Panc1 (cell line): ENCODE measurements at regions not wholly inside any gene's neighbourhood (a gene's known extent, or its start where the extent isn't known, plus 50 kb on each side); places are given as distances from the start of the nearest gene placed in this dataset.

Source experiments
- ATAC-seq: fragments of 200-7000 bp; cut with Tn5 transposase; 2 replicates; pipeline ENCODE4 v1.9.1; 2020; ENCODE audit warnings: mild to moderate bottlenecking, moderate library complexity
- BruUV-seq: library from RNA; stranded (reverse); fragments of 400-500 nt; replicated peaks from 2 replicates; lab custom pipeline; 2021; lab: Mats Ljungman, UMichigan
- CTCF ChIA-PET: fragments of 300-600 bp; sonication (Branson Sonifier 250); formaldehyde crosslinking; loops from one replicate; lab custom pipeline; 2022; ENCODE audit warnings: antibody characterized with exemption; lab: Charles Lee
- POLR2A ChIA-PET: fragments of 300-600 bp; sonication (Branson Sonifier 250); formaldehyde crosslinking; loops from one replicate; lab custom pipeline; 2022; ENCODE audit warnings: antibody characterized with exemption; lab: Charles Lee
- DNase-seq: peaks from one replicate; pipeline ENCODE4 v3.0.0-alpha.2; 2010; ENCODE audit warnings: low read depth, low spot score
- H3K27ac ChIP-seq: 2 replicates; pipeline ENCODE4 v1.5.1; 2011; ENCODE audit warnings: mild to moderate bottlenecking, low read length, inconsistent platforms
- H3K27me3 ChIP-seq: fragments of 200-500 bp; sonication (Bioruptor generic); 2 replicates; pipeline ENCODE4 v1.6.0; 2014; ENCODE audit warnings: low read length, inconsistent platforms; ENCODE audit not compliant: control insufficient read depth, insufficient read depth
- H3K36me3 ChIP-seq: fragments of 200-500 bp; sonication (Bioruptor generic); 2 replicates; pipeline ENCODE4 v1.5.1; 2014; ENCODE audit warnings: inconsistent platforms, mild to moderate bottlenecking, low read length, moderate library complexity; ENCODE audit not compliant: control insufficient read depth, insufficient read depth
- H3K4me1 ChIP-seq: 2 replicates; pipeline ENCODE4 v1.5.1; 2011; ENCODE audit warnings: inconsistent platforms, mild to moderate bottlenecking, low read length, moderate library complexity; ENCODE audit not compliant: control insufficient read depth, insufficient read depth
- H3K4me3 ChIP-seq, 2 experiments: 2 replicates each; pipeline ENCODE4 v1.5.1; 2011 to 2012; ENCODE audit warnings: low read depth in 2 of 2, low read length in 2 of 2, mild to moderate bottlenecking in 2 of 2, inconsistent platforms in 1 of 2, moderate library complexity in 1 of 2
- H3K9me3 ChIP-seq: fragments of 200-500 bp; sonication (Bioruptor generic); 2 replicates; pipeline ENCODE4 v1.5.1; 2014; ENCODE audit warnings: low read depth, mild to moderate bottlenecking, inconsistent platforms, low read length, moderate library complexity; ENCODE audit not compliant: control insufficient read depth, insufficient read depth
- POLR2AphosphoS5 ChIP-seq: IDR thresholded peaks from 2 replicates; pipeline ENCODE4 v1.6.1; 2012; ENCODE audit warnings: mild to moderate bottlenecking, low read depth, low read length, moderate library complexity
- SIN3A ChIP-seq: IDR thresholded peaks from 2 replicates; pipeline ENCODE4 v1.6.1; 2012; ENCODE audit warnings: low read depth, mild to moderate bottlenecking, low read length, moderate library complexity, borderline replicate concordance; ENCODE audit not compliant: insufficient read depth
- TCF7L2 ChIP-seq: IDR thresholded peaks from 2 replicates; pipeline ENCODE4 v1.6.1; 2011; ENCODE audit warnings: mild to moderate bottlenecking, low read depth, low read length, inconsistent platforms
- in situ Hi-C: cut with HindIII; loops from 2 replicates; pipeline ENCODE4 v1.10.0; 2016; ENCODE audit warnings: low sequenced_read_pairs, low pct_unique_long_range_greater_than_20kb
- intact Hi-C: fragments of 100-400 bp; cut with micrococcal nuclease; formaldehyde crosslinking; loops from one replicate; pipeline ENCODE4 v1.10.0; 2022; ENCODE audit not compliant: unreplicated experiment
- TF ChIP-seq, protein P1 (sequence below), 2 experiments: IDR thresholded peaks; 2 replicates each; pipeline ENCODE4 v1.6.1; 2011 to 2012; ENCODE audit warnings: low read depth in 2 of 2, control low read depth in 1 of 2, low read length in 1 of 2, mild to moderate bottlenecking in 1 of 2, moderate library complexity in 1 of 2; ENCODE audit not compliant: insufficient read depth in 1 of 2
- TF ChIP-seq, protein P2 (sequence below): fragments of 450-650 bp; IDR thresholded peaks from 2 replicates; pipeline ENCODE4 v1.5.1; 2017; ENCODE audit warnings: mild to moderate bottlenecking

DNA sequence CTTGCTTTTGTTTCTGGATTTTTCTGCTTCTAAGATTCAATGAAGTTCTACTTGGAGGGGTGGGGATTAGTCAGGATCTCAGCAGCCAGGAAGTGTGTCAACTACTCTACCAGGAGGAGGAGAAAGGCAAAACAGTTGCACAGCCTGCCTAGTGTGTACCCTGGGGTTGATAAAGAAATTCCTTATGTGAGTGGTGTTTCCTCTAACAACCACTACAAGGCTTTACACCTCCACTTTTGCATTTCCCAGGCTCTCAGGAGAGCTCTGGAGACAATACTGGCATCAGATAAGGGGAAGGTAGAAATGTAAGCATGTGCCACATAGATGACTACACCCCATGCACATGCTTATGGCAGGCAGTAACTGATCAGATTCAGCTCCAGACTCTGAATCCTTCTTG, 174.6 kb downstream of the TOX3 start:
- TF ChIP-seq, protein P1, sequence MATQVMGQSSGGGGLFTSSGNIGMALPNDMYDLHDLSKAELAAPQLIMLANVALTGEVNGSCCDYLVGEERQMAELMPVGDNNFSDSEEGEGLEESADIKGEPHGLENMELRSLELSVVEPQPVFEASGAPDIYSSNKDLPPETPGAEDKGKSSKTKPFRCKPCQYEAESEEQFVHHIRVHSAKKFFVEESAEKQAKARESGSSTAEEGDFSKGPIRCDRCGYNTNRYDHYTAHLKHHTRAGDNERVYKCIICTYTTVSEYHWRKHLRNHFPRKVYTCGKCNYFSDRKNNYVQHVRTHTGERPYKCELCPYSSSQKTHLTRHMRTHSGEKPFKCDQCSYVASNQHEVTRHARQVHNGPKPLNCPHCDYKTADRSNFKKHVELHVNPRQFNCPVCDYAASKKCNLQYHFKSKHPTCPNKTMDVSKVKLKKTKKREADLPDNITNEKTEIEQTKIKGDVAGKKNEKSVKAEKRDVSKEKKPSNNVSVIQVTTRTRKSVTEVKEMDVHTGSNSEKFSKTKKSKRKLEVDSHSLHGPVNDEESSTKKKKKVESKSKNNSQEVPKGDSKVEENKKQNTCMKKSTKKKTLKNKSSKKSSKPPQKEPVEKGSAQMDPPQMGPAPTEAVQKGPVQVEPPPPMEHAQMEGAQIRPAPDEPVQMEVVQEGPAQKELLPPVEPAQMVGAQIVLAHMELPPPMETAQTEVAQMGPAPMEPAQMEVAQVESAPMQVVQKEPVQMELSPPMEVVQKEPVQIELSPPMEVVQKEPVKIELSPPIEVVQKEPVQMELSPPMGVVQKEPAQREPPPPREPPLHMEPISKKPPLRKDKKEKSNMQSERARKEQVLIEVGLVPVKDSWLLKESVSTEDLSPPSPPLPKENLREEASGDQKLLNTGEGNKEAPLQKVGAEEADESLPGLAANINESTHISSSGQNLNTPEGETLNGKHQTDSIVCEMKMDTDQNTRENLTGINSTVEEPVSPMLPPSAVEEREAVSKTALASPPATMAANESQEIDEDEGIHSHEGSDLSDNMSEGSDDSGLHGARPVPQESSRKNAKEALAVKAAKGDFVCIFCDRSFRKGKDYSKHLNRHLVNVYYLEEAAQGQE (IDR thresholded peaks at IDR 0.05; ENCODE audit: insufficient read depth in 1 of 2, low read depth in 2 of 2, low read length in 1 of 2) = no peak
- TF ChIP-seq, protein P2, sequence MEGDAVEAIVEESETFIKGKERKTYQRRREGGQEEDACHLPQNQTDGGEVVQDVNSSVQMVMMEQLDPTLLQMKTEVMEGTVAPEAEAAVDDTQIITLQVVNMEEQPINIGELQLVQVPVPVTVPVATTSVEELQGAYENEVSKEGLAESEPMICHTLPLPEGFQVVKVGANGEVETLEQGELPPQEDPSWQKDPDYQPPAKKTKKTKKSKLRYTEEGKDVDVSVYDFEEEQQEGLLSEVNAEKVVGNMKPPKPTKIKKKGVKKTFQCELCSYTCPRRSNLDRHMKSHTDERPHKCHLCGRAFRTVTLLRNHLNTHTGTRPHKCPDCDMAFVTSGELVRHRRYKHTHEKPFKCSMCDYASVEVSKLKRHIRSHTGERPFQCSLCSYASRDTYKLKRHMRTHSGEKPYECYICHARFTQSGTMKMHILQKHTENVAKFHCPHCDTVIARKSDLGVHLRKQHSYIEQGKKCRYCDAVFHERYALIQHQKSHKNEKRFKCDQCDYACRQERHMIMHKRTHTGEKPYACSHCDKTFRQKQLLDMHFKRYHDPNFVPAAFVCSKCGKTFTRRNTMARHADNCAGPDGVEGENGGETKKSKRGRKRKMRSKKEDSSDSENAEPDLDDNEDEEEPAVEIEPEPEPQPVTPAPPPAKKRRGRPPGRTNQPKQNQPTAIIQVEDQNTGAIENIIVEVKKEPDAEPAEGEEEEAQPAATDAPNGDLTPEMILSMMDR = no peak
- TF ChIP-seq TCF7L2 (no peak), SIN3A (no peak), POLR2AphosphoS5 (no peak)
- ATAC-seq (no peak), DNase-seq (no peak)
- H3K4me3 ChIP-seq = no peak overlapping the region
- H3K27me3 ChIP-seq = no peaks in the 10 kb centered on the region
- POLR2A ChIA-PET = no interaction called here
- CTCF ChIA-PET = no interaction called here
- no peaks in the 10 kb centered on the region for H3K4me1 ChIP-seq
- H3K36me3 ChIP-seq = no peaks in the 10 kb centered on the region
- intact Hi-C loops (no loop called here), in situ Hi-C loops (no loop called here)
- no TSS peak for BruUV-seq
- no peak overlapping the region for H3K27ac ChIP-seq
- H3K9me3 ChIP-seq = no peaks in the 10 kb centered on the region

DNA sequence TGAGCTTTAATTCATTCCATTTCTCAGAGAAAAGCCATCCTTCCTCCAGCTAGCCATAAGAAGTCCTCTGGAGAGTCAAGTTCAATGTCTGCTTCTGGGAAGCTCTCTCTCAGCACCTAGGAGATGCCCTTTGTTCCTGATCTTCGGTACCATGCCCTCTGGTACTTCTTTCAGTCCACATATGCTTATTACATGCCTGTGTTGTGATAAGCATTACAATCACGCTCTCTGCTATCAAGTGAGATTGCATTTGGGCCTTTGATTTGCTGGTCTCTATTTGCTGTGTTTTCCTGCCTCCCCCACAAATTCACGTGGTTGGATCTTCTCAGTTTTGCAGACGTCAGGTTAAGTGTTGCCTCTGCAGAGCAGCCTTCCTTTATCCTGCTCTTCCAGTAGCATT, 178.1 kb downstream of the TOX3 start:
- in situ Hi-C loops (no loop called here), intact Hi-C loops (no loop called here)
- POLR2A ChIA-PET = no interaction called here
- Histone ChIP-seq H3K36me3 (no peaks in the 10 kb centered on the region), H3K27me3 (no peaks in the 10 kb centered on the region), H3K4me3 (no peak overlapping the region), H3K9me3 (no peaks in the 10 kb centered on the region), H3K4me1 (no peaks in the 10 kb centered on the region), H3K27ac (no peak overlapping the region)
- BruUV-seq = no TSS peak
- TF ChIP-seq TCF7L2 (no peak), POLR2AphosphoS5 (no peak)
- no peak for DNase-seq
- no peak for ATAC-seq
- CTCF ChIA-PET = no interaction called here

DNA sequence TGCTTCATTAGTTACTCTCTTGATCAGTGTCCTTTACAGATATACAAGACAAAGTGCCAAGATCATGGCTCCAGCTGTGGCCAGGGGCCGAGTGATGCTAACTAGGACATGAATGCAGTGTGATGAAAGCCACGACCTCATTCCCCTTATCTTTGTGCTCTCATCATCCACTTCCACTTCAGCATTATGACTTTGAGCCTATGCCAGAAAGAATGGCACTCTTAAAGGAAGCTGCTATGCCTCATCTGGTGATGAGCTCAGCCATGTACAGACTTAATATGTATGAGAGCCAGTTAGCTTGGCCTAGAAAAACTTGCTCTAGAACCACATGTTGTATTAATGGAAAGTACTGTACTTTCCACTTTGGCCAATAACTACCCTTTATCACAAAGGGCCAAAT, 179.1 kb downstream of the TOX3 start:
- POLR2A ChIA-PET = no interaction called here
- CTCF ChIA-PET = no interaction called here
- intact Hi-C loops = no loop called here
- no peak for ATAC-seq
- H3K4me3 ChIP-seq = no peak overlapping the region
- H3K4me1 ChIP-seq = no peaks in the 10 kb centered on the region
- no peak for DNase-seq
- H3K36me3 ChIP-seq = no peaks in the 10 kb centered on the region
- in situ Hi-C loops = no loop called here
- H3K27ac ChIP-seq = no peak overlapping the region
- TF ChIP-seq, protein P2 = no peak
- TF ChIP-seq SIN3A (no peak), TCF7L2 (no peak)
- TF ChIP-seq, protein P1 (IDR thresholded peaks at IDR 0.05; ENCODE audit: insufficient read depth in 1 of 2, low read depth in 2 of 2, low read length in 1 of 2) = no peak
- H3K27me3 ChIP-seq = no peaks in the 10 kb centered on the region
- no peaks in the 10 kb centered on the region for H3K9me3 ChIP-seq
- BruUV-seq = no TSS peak
